ENCODE measurements at regions not wholly inside any gene's neighbourhood (a gene's known extent, or its start where the extent isn't known, plus 50 kb on each side); places are given as distances from the start of the nearest gene placed in this dataset.
A peak's percentile ranks its signal among the peaks of the same experiment; 100 is the strongest.

DNA sequence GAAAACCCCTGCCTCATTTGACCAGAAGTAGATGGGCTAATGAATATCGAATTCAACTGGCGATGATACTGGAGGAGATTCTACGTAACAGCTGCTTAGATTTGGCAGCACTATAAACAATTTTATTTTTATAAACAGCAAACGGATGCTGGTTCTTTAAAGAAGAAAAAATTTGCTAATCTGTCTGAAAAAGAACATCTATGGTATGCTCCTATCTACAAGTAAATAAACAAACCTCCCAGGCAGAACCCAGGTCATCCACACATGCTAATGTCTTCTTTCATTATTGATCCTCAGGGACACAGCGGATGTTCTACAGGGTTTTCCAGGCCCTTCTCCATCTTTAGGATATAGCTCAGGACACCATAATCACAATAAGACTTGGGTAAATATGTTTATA, 291.3 kb downstream of the ALDH8A1 start:
- H3K36me3 ChIP-seq (ENCODE audit: low read depth) = no peaks in the 10 kb centered on the region
- H3K79me2 ChIP-seq (ENCODE audit: insufficient read depth) = no peaks in the 10 kb centered on the region
- TF ChIP-seq EZH2phosphoT487 (IDR thresholded peaks at IDR 0.05; ENCODE audit: insufficient read depth, low read depth) (no peak), EZH2 (IDR thresholded peaks at IDR 0.05; ENCODE audit: insufficient read depth, poor library complexity, severe bottlenecking) (no peak)
- in situ Hi-C loops (cut with MboI) = no loop called here
- peaks cover 9% of the 10 kb centered on the region; the same call in 1 of the 2 replicates for H3K4me1 ChIP-seq (ENCODE audit: insufficient read depth)
- H3F3A ChIP-seq (ENCODE audit: insufficient read depth) = no peaks in the 10 kb centered on the region
- DNase-seq = no peak
- H4K20me1 ChIP-seq (ENCODE audit: insufficient read depth) = no peaks in the 10 kb centered on the region
- H3K27me3 ChIP-seq (replicated peaks; ENCODE audit: insufficient read depth) = no peaks in the 10 kb centered on the region
- H3K9ac ChIP-seq = no peak overlapping the region
- H3K27ac ChIP-seq = no peak overlapping the region
- H3K9me2 ChIP-seq (ENCODE audit: insufficient read depth) = no peaks in the 10 kb centered on the region
- H2AFZ ChIP-seq = no peak overlapping the region
- no peaks in the 10 kb centered on the region for H3K9me3 ChIP-seq (ENCODE audit: low read depth)
- no peak overlapping the region for H3K4me3 ChIP-seq
- no peak overlapping the region for H3K4me2 ChIP-seq (ENCODE audit: unreplicated experiment)
- 97 to 98% methylated on average over 5 of the region's 5 CpGs for WGBS, 2 experiments (ENCODE audit: low coverage in 1 of 2, low lambda C conversion rate in 2 of 2, missing lambda C conversion rate in 2 of 2)

DNA sequence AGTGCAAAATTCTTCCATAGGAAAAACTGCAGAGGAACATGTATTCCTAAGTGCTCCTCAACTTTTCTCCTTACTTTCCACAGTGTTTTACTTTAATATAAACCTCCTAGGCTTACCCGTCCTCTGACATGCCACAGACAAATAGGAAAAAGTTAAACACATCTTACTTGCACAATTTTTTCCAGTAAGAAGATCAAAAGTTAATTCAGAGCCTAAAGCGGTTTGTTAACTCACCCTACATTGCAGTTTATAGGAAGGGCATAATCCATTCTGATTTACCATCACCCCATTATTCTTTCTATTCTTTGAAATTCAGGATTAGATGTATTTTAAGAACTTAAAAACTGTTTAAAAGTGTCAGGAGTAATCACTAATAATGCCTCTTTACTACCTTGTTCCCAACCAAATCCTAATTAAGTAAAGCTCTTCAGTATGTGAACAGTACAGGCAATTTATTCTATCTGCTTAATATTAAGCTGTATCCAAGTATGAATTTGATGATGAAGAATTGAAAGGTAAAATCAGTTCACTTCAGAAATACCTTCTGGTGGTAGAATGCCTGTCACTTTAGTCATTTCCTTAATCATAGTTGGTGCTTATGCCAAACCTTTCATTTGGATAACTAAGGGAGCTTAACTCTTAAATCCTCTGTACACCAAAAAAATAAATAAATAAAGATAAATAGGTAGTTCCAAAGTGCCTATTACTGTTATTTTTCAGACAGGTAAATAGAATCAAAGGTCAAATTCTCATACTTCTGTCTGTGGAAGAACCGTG, 292.0 kb downstream of the ALDH8A1 start:
- no peaks in the 10 kb centered on the region for H3K9me2 ChIP-seq (ENCODE audit: insufficient read depth)
- H3K4me3 ChIP-seq = no peak overlapping the region
- no peaks in the 10 kb centered on the region for H3K9me3 ChIP-seq (ENCODE audit: low read depth)
- peak; percentile 31 for DNase-seq
- H3K27me3 ChIP-seq (replicated peaks; ENCODE audit: insufficient read depth) = no peaks in the 10 kb centered on the region
- no peak overlapping the region for H2AFZ ChIP-seq
- in situ Hi-C loops (cut with MboI) = no loop called here
- H3K36me3 ChIP-seq (ENCODE audit: low read depth) = no peaks in the 10 kb centered on the region
- TF ChIP-seq EZH2 (IDR thresholded peaks at IDR 0.05; ENCODE audit: insufficient read depth, poor library complexity, severe bottlenecking) (no peak), EZH2phosphoT487 (IDR thresholded peaks at IDR 0.05; ENCODE audit: insufficient read depth, low read depth) (no peak)
- 80 to 86% methylated on average over 3 of the region's 3 CpGs for WGBS, 2 experiments (ENCODE audit: low coverage in 1 of 2, low lambda C conversion rate in 2 of 2, missing lambda C conversion rate in 2 of 2)
- no peaks in the 10 kb centered on the region for H3F3A ChIP-seq (ENCODE audit: insufficient read depth)
- no peak overlapping the region for H3K9ac ChIP-seq
- H3K4me1 ChIP-seq (ENCODE audit: insufficient read depth) = peaks cover 9% of the 10 kb centered on the region; the same call in 1 of the 2 replicates
- no peaks in the 10 kb centered on the region for H3K79me2 ChIP-seq (ENCODE audit: insufficient read depth)
- no peak overlapping the region for H3K27ac ChIP-seq
- H4K20me1 ChIP-seq (ENCODE audit: insufficient read depth) = no peaks in the 10 kb centered on the region
- H3K4me2 ChIP-seq (ENCODE audit: unreplicated experiment) = no peak overlapping the region

DNA sequence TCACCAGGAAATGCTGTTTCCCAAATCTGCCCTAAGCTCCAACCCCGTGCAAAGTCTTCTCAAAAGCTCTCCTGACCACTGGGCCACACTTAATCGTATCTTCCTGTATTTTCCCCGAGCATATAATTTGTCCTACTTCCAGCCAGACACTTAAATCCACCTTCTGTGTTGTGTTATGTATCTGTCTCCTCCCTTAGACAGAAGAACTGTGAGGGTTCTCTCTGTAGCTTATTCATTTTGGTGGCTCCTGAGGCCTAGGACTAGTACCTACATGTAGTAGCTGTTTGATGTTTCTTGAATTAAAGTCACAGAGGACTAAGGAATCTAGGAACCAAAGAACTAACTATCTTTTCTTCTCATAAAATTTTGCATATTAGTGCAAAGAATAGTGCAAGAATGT, 292.6 kb downstream of the ALDH8A1 start:
- Histone ChIP-seq H3K79me2 (ENCODE audit: insufficient read depth) (no peaks in the 10 kb centered on the region), H3K27me3 (replicated peaks; ENCODE audit: insufficient read depth) (no peaks in the 10 kb centered on the region), H3K4me1 (ENCODE audit: insufficient read depth) (peaks cover 9% of the 10 kb centered on the region; the same call in 1 of the 2 replicates), H3K27ac (no peak overlapping the region), H3K9me3 (ENCODE audit: low read depth) (no peaks in the 10 kb centered on the region), H3F3A (ENCODE audit: insufficient read depth) (no peaks in the 10 kb centered on the region), H4K20me1 (ENCODE audit: insufficient read depth) (no peaks in the 10 kb centered on the region), H3K9ac (no peak overlapping the region), H2AFZ (no peak overlapping the region), H3K4me3 (no peak overlapping the region), H3K36me3 (ENCODE audit: low read depth) (no peaks in the 10 kb centered on the region), H3K9me2 (ENCODE audit: insufficient read depth) (no peaks in the 10 kb centered on the region), H3K4me2 (ENCODE audit: unreplicated experiment) (no peak overlapping the region)
- in situ Hi-C loops (cut with MboI) = no loop called here
- TF ChIP-seq EZH2 (IDR thresholded peaks at IDR 0.05; ENCODE audit: insufficient read depth, poor library complexity, severe bottlenecking) = no peak
- no peak for TF ChIP-seq EZH2phosphoT487 (IDR thresholded peaks at IDR 0.05; ENCODE audit: insufficient read depth, low read depth)
- no peak for DNase-seq
- 95 to 100% methylated on average over 3 of the region's 3 CpGs for WGBS, 2 experiments (ENCODE audit: low coverage in 1 of 2, low lambda C conversion rate in 2 of 2, missing lambda C conversion rate in 2 of 2)

- Histone ChIP-seq H3F3A (ENCODE audit: insufficient read depth) (no peaks in the 10 kb centered on the region), H3K9ac (no peak overlapping the region), H3K27me3 (replicated peaks; ENCODE audit: insufficient read depth) (no peaks in the 10 kb centered on the region), H4K20me1 (ENCODE audit: insufficient read depth) (no peaks in the 10 kb centered on the region), H2AFZ (no peak overlapping the region), H3K4me3 (no peak overlapping the region), H3K27ac (no peak overlapping the region), H3K36me3 (ENCODE audit: low read depth) (no peaks in the 10 kb centered on the region), H3K79me2 (ENCODE audit: insufficient read depth) (no peaks in the 10 kb centered on the region), H3K4me2 (ENCODE audit: unreplicated experiment) (no peak overlapping the region), H3K9me2 (ENCODE audit: insufficient read depth) (no peaks in the 10 kb centered on the region), H3K9me3 (ENCODE audit: low read depth) (no peaks in the 10 kb centered on the region), H3K4me1 (ENCODE audit: insufficient read depth) (peaks cover 9% of the 10 kb centered on the region; the same call in 1 of the 2 replicates)
- TF ChIP-seq EZH2 (IDR thresholded peaks at IDR 0.05; ENCODE audit: insufficient read depth, poor library complexity, severe bottlenecking) (no peak), EZH2phosphoT487 (IDR thresholded peaks at IDR 0.05; ENCODE audit: insufficient read depth, low read depth) (no peak)
- in situ Hi-C loops (cut with MboI) = no loop called here
- no peak for DNase-seq
Measured at GRCh38 chr6:134654751-134655150, 295.1 kb downstream of the ALDH8A1 start.
